HEK293 (cell line): ENCODE measurements at regions not wholly inside any gene's neighbourhood (a gene's known extent, or its start where the extent isn't known, plus 50 kb on each side); places are given as distances from the start of the nearest gene placed in this dataset.
"Not testable (repeated sequence)": the region's sequence is repeated elsewhere in the genome, so short reads cannot be mapped to it uniquely, and the experiment has no call there.

Experiments
- CTCF ChIA-PET: fragments of 350-600 bp; formaldehyde crosslinking; extraction: SDS; loops from one replicate; lab custom pipeline; 2021; ENCODE audit warnings: antibody characterized with exemption; lab: Yijun Ruan, JAX
- POLR2A ChIA-PET: fragments of 300-600 bp; formaldehyde crosslinking; extraction: SDS; loops from one replicate; lab custom pipeline; 2020; ENCODE audit warnings: antibody characterized with exemption, inconsistent platforms; lab: Yijun Ruan, JAX
- H3K27ac ChIP-seq: fragments of 200-500 bp; sonication (Bioruptor generic); 2 replicates; pipeline ENCODE4 v1.5.1; 2014; ENCODE audit warnings: low read depth, low read length, control low read depth, inconsistent platforms; ENCODE audit errors: extremely low read depth
- H3K36me3 ChIP-seq, 2 experiments: fragments of 200-500 bp in 1 of 2; sonication (Bioruptor generic) in 1 of 2; 1 replicate in 1 of 2; 2 replicates in 1 of 2; pipeline ENCODE4 v1.5.1; 2014 to 2017; ENCODE audit warnings: inconsistent platforms in 2 of 2, low read length in 2 of 2; ENCODE audit not compliant: control insufficient read depth in 2 of 2, insufficient read depth in 1 of 2
- H3K4me1 ChIP-seq: fragments of 200-500 bp; sonication (Bioruptor generic); 2 replicates; pipeline ENCODE4 v1.5.1; 2014; ENCODE audit warnings: mild to moderate bottlenecking, low read length, inconsistent platforms; ENCODE audit not compliant: control insufficient read depth, insufficient read depth
- H3K4me3 ChIP-seq: 2 replicates; pipeline ENCODE4 v1.5.1; 2011; ENCODE audit warnings: low read depth, mild to moderate bottlenecking, control low read depth, low read length, moderate library complexity
- H3K9me3 ChIP-seq: fragments of 200-500 bp; sonication (Bioruptor generic); 2 replicates; pipeline ENCODE4 v1.5.1; 2014; ENCODE audit warnings: low read depth, low read length, inconsistent platforms; ENCODE audit not compliant: control insufficient read depth, insufficient read depth
- ELK4 ChIP-seq: IDR thresholded peaks from 2 replicates; pipeline ENCODE4 v1.6.1; 2011; ENCODE audit warnings: mild to moderate bottlenecking, low read depth, low read length, borderline replicate concordance
- KLF7 ChIP-seq: fragments of 450-650 bp; formaldehyde crosslinking; IDR thresholded peaks from 2 replicates; pipeline ENCODE4 v1.5.1; 2016; ENCODE audit warnings: missing biosample characterization, missing genetic modification characterization, borderline replicate concordance
- MEIS1 ChIP-seq: sonication (generic); formaldehyde crosslinking; IDR thresholded peaks from 2 replicates; pipeline ENCODE4 v1.8.1; 2022; ENCODE audit warnings: missing genetic modification reagents, mild to moderate bottlenecking, borderline replicate concordance
- SETDB1 ChIP-seq: IDR thresholded peaks from one replicate; pipeline ENCODE4 v1.6.1; 2017; ENCODE audit warnings: mild to moderate bottlenecking, low read length, moderate library complexity, mixed read lengths; ENCODE audit not compliant: insufficient read length
- ZBTB8A ChIP-seq: fragments of 450-650 bp; formaldehyde crosslinking; IDR thresholded peaks from 2 replicates; pipeline ENCODE4 v1.5.1; 2016; ENCODE audit warnings: missing biosample characterization, missing genetic modification characterization
- ZNF133 ChIP-seq: fragments of 450-650 bp; formaldehyde crosslinking; IDR thresholded peaks from 2 replicates; pipeline ENCODE4 v1.5.1; 2016; ENCODE audit warnings: missing biosample characterization, missing genetic modification characterization
- ZNF223 ChIP-seq: fragments of 450-650 bp; formaldehyde crosslinking; IDR thresholded peaks from 2 replicates; pipeline ENCODE4 v1.5.1; 2016; ENCODE audit warnings: missing biosample characterization, missing genetic modification characterization
- ZNF341 ChIP-seq: fragments of 450-650 bp; formaldehyde crosslinking; IDR thresholded peaks from 2 replicates; pipeline ENCODE4; 2016; ENCODE audit warnings: low read depth, missing biosample characterization, missing genetic modification characterization
- ZNF37A ChIP-seq: fragments of 450-650 bp; IDR thresholded peaks from 2 replicates; pipeline ENCODE4 v1.5.1; 2018; ENCODE audit warnings: missing biosample characterization, missing genetic modification characterization
- ZNF391 ChIP-seq: fragments of 450-650 bp; formaldehyde crosslinking; IDR thresholded peaks from 2 replicates; pipeline ENCODE4 v1.5.1; 2016; ENCODE audit warnings: low read depth, missing biosample characterization, missing genetic modification characterization, borderline replicate concordance
- ZNF394 ChIP-seq: fragments of 450-650 bp; formaldehyde crosslinking; IDR thresholded peaks from 2 replicates; pipeline ENCODE4 v1.5.1; 2016; ENCODE audit warnings: missing biosample characterization, missing genetic modification characterization, mild to moderate bottlenecking, moderate library complexity, borderline replicate concordance
- ZNF416 ChIP-seq: fragments of 450-650 bp; formaldehyde crosslinking; IDR thresholded peaks from 2 replicates; pipeline ENCODE4 v1.5.1; 2016; ENCODE audit warnings: missing biosample characterization, missing genetic modification characterization
- ZNF423 ChIP-seq: fragments of 450-650 bp; formaldehyde crosslinking; IDR thresholded peaks from 2 replicates; pipeline ENCODE4 v1.5.1; 2016; ENCODE audit warnings: missing biosample characterization, missing genetic modification characterization
- ZNF521 ChIP-seq: fragments of 450-650 bp; formaldehyde crosslinking; IDR thresholded peaks from 2 replicates; pipeline ENCODE4 v1.5.1; 2017; ENCODE audit warnings: missing biosample characterization, mild to moderate bottlenecking, missing genetic modification characterization
- ZNF549 ChIP-seq: fragments of 450-650 bp; IDR thresholded peaks from 2 replicates; pipeline ENCODE4 v1.5.1; 2018; ENCODE audit warnings: missing biosample characterization, missing genetic modification characterization, mild to moderate bottlenecking, inconsistent platforms, moderate library complexity
- ZNF596 ChIP-seq: fragments of 450-650 bp; IDR thresholded peaks from 2 replicates; pipeline ENCODE4 v1.5.0; 2018; ENCODE audit warnings: missing biosample characterization, mild to moderate bottlenecking, missing genetic modification characterization, moderate library complexity
- ZNF623 ChIP-seq: fragments of 450-650 bp; formaldehyde crosslinking; IDR thresholded peaks from 2 replicates; pipeline ENCODE4 v1.5.1; 2016; ENCODE audit warnings: missing biosample characterization, missing genetic modification characterization
- ZNF624 ChIP-seq: fragments of 450-650 bp; formaldehyde crosslinking; IDR thresholded peaks from 2 replicates; pipeline ENCODE4 v1.5.1; 2017; ENCODE audit warnings: missing biosample characterization, missing genetic modification characterization
- ZNF626 ChIP-seq: fragments of 450-650 bp; sonication (Bioruptor Pico); formaldehyde crosslinking; IDR thresholded peaks from 2 replicates; pipeline ENCODE4 v1.5.1; 2018; ENCODE audit warnings: missing biosample characterization, missing genetic modification characterization, inconsistent platforms
- ZNF629 ChIP-seq: fragments of 450-650 bp; formaldehyde crosslinking; IDR thresholded peaks from 2 replicates; pipeline ENCODE4 v1.5.1; 2017; ENCODE audit warnings: missing biosample characterization, missing genetic modification characterization
- ZNF785 ChIP-seq: fragments of 450-650 bp; formaldehyde crosslinking; IDR thresholded peaks from 2 replicates; pipeline ENCODE4 v1.5.1; 2016; ENCODE audit warnings: missing biosample characterization, missing genetic modification characterization
- ZNF792 ChIP-seq: fragments of 450-650 bp; formaldehyde crosslinking; IDR thresholded peaks from 2 replicates; pipeline ENCODE4 v1.5.1; 2016; ENCODE audit warnings: missing biosample characterization, missing genetic modification characterization

- Histone ChIP-seq H3K36me3 (no peaks in the 10 kb centered on the region), H3K4me1 (no peaks in the 10 kb centered on the region), H3K9me3 (no peaks in the 10 kb centered on the region), H3K4me3 (no peak overlapping the region), H3K27ac (no peak overlapping the region)
- ChIA-PET POLR2A (no interaction called here), CTCF (no interaction called here)
- TF ChIP-seq ZNF416 (tag by site-specific recombination): no peak
- TF ChIP-seq ZNF792 (tag by site-specific recombination): no peak
- no peak for TF ChIP-seq ZNF629
- TF ChIP-seq ZNF223 (tag by site-specific recombination): no peak
- no peak for TF ChIP-seq ZBTB8A (tag by site-specific recombination)
- no peak for TF ChIP-seq ZNF423 (tag by site-specific recombination)
- no peak for TF ChIP-seq KLF7 (tag by site-specific recombination)
- no peak for TF ChIP-seq MEIS1
- TF ChIP-seq ZNF596 (tag by site-specific recombination): no peak
- TF ChIP-seq ZNF521 (tag by site-specific recombination): no peak
- no peak for TF ChIP-seq ZNF391 (tag by site-specific recombination)
- TF ChIP-seq ZNF623 (tag by site-specific recombination): no peak
- TF ChIP-seq ZNF394 (tag by site-specific recombination): no peak
- no peak for TF ChIP-seq ZNF624 (tag by site-specific recombination)
- no peak for TF ChIP-seq ZNF133
- TF ChIP-seq, all 188 proteins: peak for 0
Measured at GRCh38 chr7:42560866-42561265, 323.9 kb upstream of the GLI3 start.

GRCh38 chr7:42554932-42555331 lies 317.9 kb upstream of the GLI3 start:
- H3K9me3 ChIP-seq, H3K4me3 ChIP-seq, H3K4me1 ChIP-seq, CTCF ChIA-PET, POLR2A ChIA-PET, H3K27ac ChIP-seq: not testable (repeated sequence)
- TF ChIP-seq ZNF626 (tag by site-specific recombination) (peak; percentile 50; the same call in 1 of the 2 replicates), SETDB1 (peak; percentile 76), ZNF549 (tag by site-specific recombination) (0 out of 2 replicates have a peak, but pooled peaks have one; percentile 10)
- TF ChIP-seq, all 188 proteins: peak for 3; not testable (repeated sequence) for 185
- not testable (repeated sequence) for H3K36me3 ChIP-seq

GRCh38 chr7:42552227-42552626 lies 315.2 kb upstream of the GLI3 start:
- Histone ChIP-seq H3K9me3 (no peaks in the 10 kb centered on the region), H3K27ac (no peak overlapping the region), H3K36me3 (no peaks in the 10 kb centered on the region), H3K4me1 (no peaks in the 10 kb centered on the region), H3K4me3 (no peak overlapping the region)
- no peak for TF ChIP-seq ELK4
- no peak for TF ChIP-seq ZNF785 (tag by site-specific recombination)
- TF ChIP-seq ZNF521 (tag by site-specific recombination): no peak
- TF ChIP-seq ZNF341 (tag by site-specific recombination): no peak
- no peak for TF ChIP-seq ZNF37A
- ChIA-PET CTCF (no interaction called here), POLR2A (no interaction called here)
